ENCODE measurements at regions not wholly inside any gene's neighbourhood (a gene's known extent, or its start where the extent isn't known, plus 50 kb on each side); places are given as distances from the start of the nearest gene placed in this dataset.

- no peak overlapping the region for H3K4me3 ChIP-seq (ENCODE audit: low read length)
- H3K4me1 ChIP-seq (ENCODE audit: control insufficient read depth, insufficient read depth, low read length) = no peaks in the 10 kb centered on the region
- no peaks in the 10 kb centered on the region for H3K9me3 ChIP-seq (replicated peaks; ENCODE audit: control insufficient read depth, low read depth, low read length)
- no peaks in the 10 kb centered on the region for H3K27me3 ChIP-seq (ENCODE audit: control insufficient read depth, insufficient read depth, low read length)
- no CpG with 5 or more reads among the region's 1 CpG for WGBS (ENCODE audit: insufficient coverage)
- H3K27ac ChIP-seq (ENCODE audit: low read length) = no peak overlapping the region
- no peaks in the 10 kb centered on the region for H3K36me3 ChIP-seq (ENCODE audit: control insufficient read depth, insufficient read depth, low read length)
- no peak for DNase-seq
Measured at GRCh38 chr13:67351114-67351513, 121.0 kb upstream of the PCDH9 start.

DNA sequence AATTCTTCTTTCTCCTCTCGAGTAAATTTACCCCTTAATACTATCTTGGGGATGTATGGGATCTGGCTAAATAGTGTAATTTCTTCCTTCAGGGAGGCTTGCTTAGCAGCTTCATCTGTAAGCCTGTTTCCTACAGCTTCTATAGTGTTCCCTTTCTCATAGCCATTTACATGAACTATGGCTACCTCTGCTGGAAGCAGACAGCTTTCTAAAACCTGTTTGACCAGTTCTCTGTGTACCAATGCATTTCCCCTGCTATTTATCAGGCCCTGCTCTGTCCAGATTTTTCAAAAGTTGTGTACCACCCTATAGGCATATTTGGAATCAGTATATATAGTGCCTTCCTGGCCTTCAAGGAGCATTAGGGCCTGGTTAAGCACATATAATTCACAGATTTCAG, 113.6 kb upstream of the PCDH9 start:
- Histone ChIP-seq H3K36me3 (ENCODE audit: control insufficient read depth, insufficient read depth, low read length) (no peaks in the 10 kb centered on the region), H3K27ac (ENCODE audit: low read length) (no peak overlapping the region), H3K27me3 (ENCODE audit: control insufficient read depth, insufficient read depth, low read length) (no peaks in the 10 kb centered on the region), H3K4me3 (ENCODE audit: low read length) (no peak overlapping the region), H3K4me1 (ENCODE audit: control insufficient read depth, insufficient read depth, low read length) (no peaks in the 10 kb centered on the region), H3K9me3 (replicated peaks; ENCODE audit: control insufficient read depth, low read depth, low read length) (no peaks in the 10 kb centered on the region)
- no peak for DNase-seq
- WGBS (ENCODE audit: insufficient coverage) = no CpG with 5 or more reads among the region's 1 CpG

DNA sequence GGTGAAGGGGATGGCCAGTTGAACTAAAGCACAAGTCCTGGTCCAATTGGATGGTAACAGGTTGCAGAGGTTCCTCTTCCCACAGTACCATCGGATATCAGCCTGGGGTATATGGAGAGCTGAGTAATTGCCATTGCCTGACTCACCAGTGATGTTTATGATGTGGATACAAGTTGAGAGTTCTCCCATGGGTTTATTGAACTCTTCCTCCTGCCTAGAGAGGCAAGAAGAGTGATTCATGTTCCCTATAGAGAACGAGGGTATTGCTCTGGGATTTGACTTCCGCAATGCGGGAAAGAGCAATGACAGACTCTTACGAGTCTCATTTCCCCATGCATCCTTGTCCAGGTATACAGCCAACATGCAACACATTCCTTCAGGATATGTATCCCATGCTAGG, 111.3 kb upstream of the PCDH9 start:
- H3K9me3 ChIP-seq (replicated peaks; ENCODE audit: control insufficient read depth, low read depth, low read length) = no peaks in the 10 kb centered on the region
- no peaks in the 10 kb centered on the region for H3K36me3 ChIP-seq (ENCODE audit: control insufficient read depth, insufficient read depth, low read length)
- no peaks in the 10 kb centered on the region for H3K27me3 ChIP-seq (ENCODE audit: control insufficient read depth, insufficient read depth, low read length)
- 94% methylated on average over 4 of the region's 5 CpGs for WGBS (ENCODE audit: insufficient coverage)
- no peak overlapping the region for H3K27ac ChIP-seq (ENCODE audit: low read length)
- no peak for DNase-seq
- no peak overlapping the region for H3K4me3 ChIP-seq (ENCODE audit: low read length)
- H3K4me1 ChIP-seq (ENCODE audit: control insufficient read depth, insufficient read depth, low read length) = no peaks in the 10 kb centered on the region

DNA sequence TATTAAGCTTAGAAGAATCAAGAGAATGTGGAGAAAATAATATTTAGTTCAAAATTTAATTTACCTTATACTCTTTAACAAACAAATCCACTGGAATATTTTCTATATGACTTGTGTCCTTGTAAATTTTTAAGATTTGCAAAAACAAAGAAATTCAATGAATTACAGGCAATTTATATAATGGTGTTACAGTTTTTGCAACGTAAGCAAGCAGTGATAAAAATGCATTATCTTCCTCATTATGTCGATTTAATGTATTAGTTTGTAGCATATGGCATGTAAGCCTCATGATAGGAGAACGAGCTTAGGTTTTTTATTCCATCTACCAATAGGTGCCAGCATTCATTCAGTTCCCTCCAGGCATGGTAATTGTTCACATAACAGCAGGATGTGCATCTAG, 100.0 kb upstream of the PCDH9 start:
- H3K4me1 ChIP-seq (ENCODE audit: control insufficient read depth, insufficient read depth, low read length) = no peaks in the 10 kb centered on the region
- no peaks in the 10 kb centered on the region for H3K27me3 ChIP-seq (ENCODE audit: control insufficient read depth, insufficient read depth, low read length)
- WGBS (ENCODE audit: insufficient coverage) = no CpG with 5 or more reads among the region's 3 CpGs
- H3K4me3 ChIP-seq (ENCODE audit: low read length) = no peak overlapping the region
- no peaks in the 10 kb centered on the region for H3K9me3 ChIP-seq (replicated peaks; ENCODE audit: control insufficient read depth, low read depth, low read length)
- no peak for DNase-seq
- no peaks in the 10 kb centered on the region for H3K36me3 ChIP-seq (ENCODE audit: control insufficient read depth, insufficient read depth, low read length)
- H3K27ac ChIP-seq (ENCODE audit: low read length) = no peak overlapping the region

DNA sequence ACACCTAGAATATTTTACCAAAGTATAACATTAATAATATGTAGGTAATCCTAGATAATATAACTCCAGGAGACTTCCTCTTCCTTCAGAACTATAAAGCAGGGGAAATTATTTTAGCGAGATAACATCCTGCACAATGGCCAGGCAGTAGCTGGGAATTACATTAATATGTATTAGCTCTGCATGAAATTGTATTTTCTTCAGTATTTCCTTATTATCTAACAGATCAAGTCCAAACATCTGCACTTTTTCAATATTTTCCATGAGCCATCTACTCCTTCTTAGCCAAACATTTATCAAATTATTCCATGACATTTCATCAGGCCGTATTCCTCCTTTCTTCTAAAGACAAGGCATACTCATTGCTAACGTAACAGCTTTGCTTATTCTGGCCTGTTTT, 98.8 kb upstream of the PCDH9 start:
- Histone ChIP-seq H3K36me3 (ENCODE audit: control insufficient read depth, insufficient read depth, low read length) (no peaks in the 10 kb centered on the region), H3K4me1 (ENCODE audit: control insufficient read depth, insufficient read depth, low read length) (no peaks in the 10 kb centered on the region), H3K9me3 (replicated peaks; ENCODE audit: control insufficient read depth, low read depth, low read length) (no peaks in the 10 kb centered on the region), H3K4me3 (ENCODE audit: low read length) (no peak overlapping the region), H3K27ac (ENCODE audit: low read length) (no peak overlapping the region), H3K27me3 (ENCODE audit: control insufficient read depth, insufficient read depth, low read length) (no peaks in the 10 kb centered on the region)
- no CpG with 5 or more reads among the region's 3 CpGs for WGBS (ENCODE audit: insufficient coverage)
- DNase-seq = no peak

- DNase-seq = no peak
- H3K36me3 ChIP-seq (ENCODE audit: control insufficient read depth, insufficient read depth, low read length) = no peaks in the 10 kb centered on the region
- H3K27ac ChIP-seq (ENCODE audit: low read length) = no peak overlapping the region
- H3K4me3 ChIP-seq (ENCODE audit: low read length) = no peak overlapping the region
- no peaks in the 10 kb centered on the region for H3K4me1 ChIP-seq (ENCODE audit: control insufficient read depth, insufficient read depth, low read length)
- H3K9me3 ChIP-seq (replicated peaks; ENCODE audit: control insufficient read depth, low read depth, low read length) = no peaks in the 10 kb centered on the region
- H3K27me3 ChIP-seq (ENCODE audit: control insufficient read depth, insufficient read depth, low read length) = no peaks in the 10 kb centered on the region
Measured at GRCh38 chr13:67318860-67319259, 88.7 kb upstream of the PCDH9 start.

DNA sequence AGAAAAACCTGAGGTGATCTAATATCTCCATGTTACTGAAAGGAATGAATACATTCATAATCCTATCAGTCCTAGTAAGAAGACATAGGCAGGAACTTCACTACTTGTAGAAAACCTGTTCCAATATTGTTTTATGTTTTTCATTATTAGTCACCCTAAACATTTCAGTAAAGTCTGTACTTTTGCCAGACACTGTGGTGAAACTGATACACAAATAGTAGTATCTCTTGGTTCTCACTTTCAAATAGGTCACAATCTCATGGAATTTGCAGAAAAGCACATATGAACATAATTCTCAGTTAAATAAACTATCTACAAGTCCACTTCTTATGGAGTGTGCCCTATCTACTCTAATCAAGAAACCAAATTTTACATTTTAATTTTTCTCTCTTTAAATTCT, 88.3 kb upstream of the PCDH9 start:
- Histone ChIP-seq H3K36me3 (ENCODE audit: control insufficient read depth, insufficient read depth, low read length) (no peaks in the 10 kb centered on the region), H3K27me3 (ENCODE audit: control insufficient read depth, insufficient read depth, low read length) (no peaks in the 10 kb centered on the region), H3K4me1 (ENCODE audit: control insufficient read depth, insufficient read depth, low read length) (no peaks in the 10 kb centered on the region), H3K4me3 (ENCODE audit: low read length) (no peak overlapping the region), H3K27ac (ENCODE audit: low read length) (no peak overlapping the region), H3K9me3 (replicated peaks; ENCODE audit: control insufficient read depth, low read depth, low read length) (no peaks in the 10 kb centered on the region)
- no peak for DNase-seq

GRCh38 chr13:67314405-67314804, 84.3 kb upstream of the PCDH9 start:
- H3K4me3 ChIP-seq (ENCODE audit: low read length) = no peak overlapping the region
- 93% methylated on average over 2 of the region's 3 CpGs for WGBS (ENCODE audit: insufficient coverage)
- no peaks in the 10 kb centered on the region for H3K27me3 ChIP-seq (ENCODE audit: control insufficient read depth, insufficient read depth, low read length)
- no peaks in the 10 kb centered on the region for H3K9me3 ChIP-seq (replicated peaks; ENCODE audit: control insufficient read depth, low read depth, low read length)
- H3K4me1 ChIP-seq (ENCODE audit: control insufficient read depth, insufficient read depth, low read length) = no peaks in the 10 kb centered on the region
- DNase-seq = no peak
- H3K27ac ChIP-seq (ENCODE audit: low read length) = no peak overlapping the region
- H3K36me3 ChIP-seq (ENCODE audit: control insufficient read depth, insufficient read depth, low read length) = no peaks in the 10 kb centered on the region

DNA sequence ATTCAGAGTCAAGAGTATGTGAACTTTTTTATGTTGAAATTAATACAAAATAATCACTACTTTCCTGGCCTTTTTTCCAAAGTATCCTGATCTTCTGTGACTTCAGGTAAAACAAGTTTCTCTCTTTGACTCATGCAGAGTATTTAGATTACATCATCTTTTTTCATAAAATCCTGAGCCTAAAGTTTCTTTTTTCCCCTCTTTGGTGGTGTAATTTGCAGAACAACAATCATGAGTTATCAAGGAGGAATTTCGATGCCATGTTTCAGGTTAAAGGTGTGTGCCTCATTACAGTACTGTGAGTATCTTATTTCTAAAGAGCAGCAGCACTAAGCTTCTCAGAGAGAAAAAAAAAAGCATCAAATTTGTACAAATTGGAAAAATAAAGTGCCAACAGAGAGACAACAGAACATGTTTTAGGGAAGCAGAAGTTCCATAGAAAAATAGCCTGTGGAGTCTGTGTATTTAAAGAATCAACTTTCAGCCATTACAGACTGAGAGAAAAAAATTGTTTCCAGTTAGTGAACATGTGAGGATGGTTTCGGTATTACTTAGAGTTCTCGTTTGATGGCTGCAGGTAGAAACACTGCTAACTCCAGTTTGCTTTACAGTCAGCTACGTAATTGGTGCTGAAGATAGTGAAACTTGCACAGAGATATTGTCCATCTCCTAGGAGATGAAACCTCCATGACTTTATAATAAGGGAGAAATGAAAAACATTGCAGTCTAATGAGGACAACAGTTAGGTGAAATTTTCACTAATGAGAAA, 78.1 kb upstream of the PCDH9 start:
- no peaks in the 10 kb centered on the region for H3K4me1 ChIP-seq (ENCODE audit: control insufficient read depth, insufficient read depth, low read length)
- no peak for DNase-seq

GRCh38 chr13:67306742-67307141, 76.6 kb upstream of the PCDH9 start:
- no peak for DNase-seq
- Histone ChIP-seq H3K4me1 (ENCODE audit: control insufficient read depth, insufficient read depth, low read length) (no peaks in the 10 kb centered on the region), H3K36me3 (ENCODE audit: control insufficient read depth, insufficient read depth, low read length) (no peaks in the 10 kb centered on the region), H3K9me3 (replicated peaks; ENCODE audit: control insufficient read depth, low read depth, low read length) (peaks cover 2% of the 10 kb centered on the region), H3K27ac (ENCODE audit: low read length) (no peak overlapping the region), H3K27me3 (ENCODE audit: control insufficient read depth, insufficient read depth, low read length) (no peaks in the 10 kb centered on the region), H3K4me3 (ENCODE audit: low read length) (no peak overlapping the region)
- no CpG with 5 or more reads among the region's 1 CpG for WGBS (ENCODE audit: insufficient coverage)

More for the DNA sequence above, 78.1 kb upstream of the PCDH9 start:
- no peaks in the 10 kb centered on the region for H3K27me3 ChIP-seq (ENCODE audit: control insufficient read depth, insufficient read depth, low read length)
- H3K9me3 ChIP-seq (replicated peaks; ENCODE audit: control insufficient read depth, low read depth, low read length) = peaks cover 2% of the 10 kb centered on the region
- no peak overlapping the region for H3K27ac ChIP-seq (ENCODE audit: low read length)
- WGBS (ENCODE audit: insufficient coverage) = 80% methylated on average over 1 of the region's 4 CpGs
- no peaks in the 10 kb centered on the region for H3K36me3 ChIP-seq (ENCODE audit: control insufficient read depth, insufficient read depth, low read length)
- H3K4me3 ChIP-seq (ENCODE audit: low read length) = no peak overlapping the region

Measured in muscle of leg (tissue), 3 donors.